Neuronal stem cell (in vitro differentiated cells): ENCODE measurements at regions not wholly inside any gene's neighbourhood (a gene's known extent, or its start where the extent isn't known, plus 50 kb on each side); places are given as distances from the start of the nearest gene placed in this dataset.
A peak's percentile ranks its signal among the peaks of the same experiment; 100 is the strongest.

ENCODE experiments used
- DNase-seq: peaks from one replicate; pipeline ENCODE4 v3.0.0-alpha.2; 2013; ENCODE audit warnings: low spot score
- H2AFZ ChIP-seq: one replicate; pipeline ENCODE4 v1.6.1; 2013; ENCODE audit warnings: mild to moderate bottlenecking, low read length, inconsistent platforms
- H2AK5ac ChIP-seq: 2 replicates; pipeline ENCODE4 v1.6.1; 2013; ENCODE audit warnings: low read depth, mild to moderate bottlenecking, inconsistent platforms, low read length, moderate library complexity, mixed read lengths
- H2BK120ac ChIP-seq: 2 replicates; pipeline ENCODE4 v1.6.1; 2013; ENCODE audit warnings: low read depth, mild to moderate bottlenecking, inconsistent platforms, low read length, moderate library complexity, mixed read lengths
- H2BK12ac ChIP-seq: one replicate; pipeline ENCODE4 v1.6.1; 2013; ENCODE audit warnings: low read length, inconsistent platforms
- H2BK15ac ChIP-seq: 2 replicates; pipeline ENCODE4 v1.6.1; 2013; ENCODE audit warnings: mild to moderate bottlenecking, low read length, inconsistent platforms, mixed read lengths
- H2BK5ac ChIP-seq: one replicate; pipeline ENCODE4 v1.6.1; 2013; ENCODE audit warnings: inconsistent platforms, mild to moderate bottlenecking, low read length, moderate library complexity
- H3K14ac ChIP-seq: one replicate; pipeline ENCODE4 v1.6.1; 2013; ENCODE audit warnings: low read length, inconsistent platforms
- H3K18ac ChIP-seq: 2 replicates; pipeline ENCODE4 v1.6.1; 2013; ENCODE audit warnings: low read length, inconsistent platforms
- H3K23ac ChIP-seq: 2 replicates; pipeline ENCODE4 v1.6.1; 2013; ENCODE audit warnings: low read depth, mild to moderate bottlenecking, mixed read lengths, low read length, inconsistent platforms; ENCODE audit not compliant: poor library complexity
- H3K27ac ChIP-seq: replicated peaks from 3 replicates; pipeline ENCODE4 v1.5.1; 2013; ENCODE audit warnings: low read length, inconsistent platforms
- H3K27me3 ChIP-seq, 3 experiments: 2 replicates each; pipeline ENCODE4 v1.6.1; 2013; ENCODE audit warnings: low read length in 3 of 3, mild to moderate bottlenecking in 2 of 3, inconsistent platforms in 1 of 3, low read depth in 1 of 3, mixed read lengths in 1 of 3, moderate library complexity in 1 of 3; ENCODE audit not compliant: control insufficient read depth in 3 of 3, insufficient read depth in 3 of 3
- H3K36me3 ChIP-seq, 2 donors: replicated peaks in 1 of 2; 2 replicates each; pipeline ENCODE4 v1.6.1; 2013; ENCODE audit warnings: low read length in 2 of 2; ENCODE audit not compliant: control insufficient read depth in 2 of 2, insufficient read depth in 2 of 2
- H3K4ac ChIP-seq: 2 replicates; pipeline ENCODE4 v1.6.1; 2013; ENCODE audit warnings: inconsistent platforms, mild to moderate bottlenecking, low read length, moderate library complexity
- H3K4me1 ChIP-seq, 2 donors: 1 replicate in 1 of 2; 2 replicates in 1 of 2; pipeline ENCODE4 v1.6.1; 2013; ENCODE audit warnings: low read length in 2 of 2, low read depth in 1 of 2; ENCODE audit not compliant: control insufficient read depth in 2 of 2, insufficient read depth in 1 of 2
- H3K4me2 ChIP-seq: one replicate; pipeline ENCODE4 v1.6.1; 2013; ENCODE audit warnings: mild to moderate bottlenecking, low read length, inconsistent platforms; ENCODE audit not compliant: insufficient read depth, poor library complexity, severe bottlenecking
- H3K4me3 ChIP-seq, 2 donors: 2 replicates each; pipeline ENCODE4 v1.5.1; 2013; ENCODE audit warnings: low read length in 2 of 2, mild to moderate bottlenecking in 2 of 2, inconsistent platforms in 1 of 2, moderate library complexity in 1 of 2
- H3K79me1 ChIP-seq: one replicate; pipeline ENCODE4 v1.6.1; 2013; ENCODE audit warnings: low read depth, mild to moderate bottlenecking, inconsistent platforms, low read length, moderate library complexity
- H3K9ac ChIP-seq: one replicate; pipeline ENCODE4 v1.6.1; 2013; ENCODE audit warnings: mild to moderate bottlenecking, low read depth, low read length, inconsistent platforms; ENCODE audit not compliant: poor library complexity
- H3K9me3 ChIP-seq, 2 donors: replicated peaks in 1 of 2; 2 replicates each; pipeline versions ENCODE3 to v1.6.1; 2013; ENCODE audit warnings: low read length in 2 of 2, mild to moderate bottlenecking in 2 of 2, inconsistent platforms in 1 of 2, low read depth in 1 of 2, mixed read lengths in 1 of 2, moderate library complexity in 1 of 2; ENCODE audit not compliant: control insufficient read depth in 2 of 2, insufficient read depth in 1 of 2
- H4K8ac ChIP-seq: one replicate; pipeline ENCODE4 v1.6.1; 2013; ENCODE audit warnings: low read depth, mild to moderate bottlenecking, inconsistent platforms, low read length, moderate library complexity
- H4K91ac ChIP-seq: one replicate; pipeline ENCODE4 v1.6.1; 2013; ENCODE audit warnings: low read length, low read depth, mild to moderate bottlenecking, inconsistent platforms; ENCODE audit not compliant: poor library complexity
- WGBS, 2 donors: extraction: QIAGEN DNeasy Blood & Tissue Kit; methylation state at CpG; one replicate each; pipeline ENCODE4 v1.1.7; 2013; ENCODE audit warnings: missing lambda C conversion rate in 2 of 2, mixed read lengths in 1 of 2; ENCODE audit not compliant: insufficient read length in 2 of 2, insufficient replicate concordance in 1 of 2; ENCODE audit errors: extremely low coverage in 2 of 2; 5-methylcytosine and 5-hydroxymethylcytosine counted together

DNA sequence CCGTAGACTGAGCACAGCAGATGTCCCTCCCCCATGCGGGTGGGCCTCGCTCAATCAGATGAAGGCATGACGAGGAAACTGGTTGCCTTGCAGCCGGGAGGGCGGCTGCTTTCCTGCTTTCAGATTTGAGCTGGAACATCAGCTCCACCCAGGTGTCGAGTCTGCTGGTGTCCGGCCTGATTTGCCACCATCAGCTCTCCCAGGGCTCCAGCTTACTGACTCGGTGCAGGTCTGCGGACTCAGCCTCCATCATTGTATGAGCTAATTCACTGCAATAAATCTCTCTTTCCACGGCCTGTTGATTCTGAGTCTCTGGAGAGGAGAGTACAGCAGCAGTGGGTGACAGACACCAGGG lies 156.2 kb downstream of the KIF26A start:
- Histone ChIP-seq H3K4me2 (no peak overlapping the region), H4K91ac (peak overlapping the region; percentile 26), H3K9ac (no peak overlapping the region), H3K23ac (no peak overlapping the region), H3K4me1 (peaks cover 11 to 19% of the 10 kb centered on the region in 2 donors), H2BK15ac (peak overlapping the region; percentile 98), H3K4ac (no peak overlapping the region), H3K79me1 (no peaks in the 10 kb centered on the region), H3K27me3 (peaks cover 0 to 12% (median 0%) of the 10 kb centered on the region in 3 experiments), H3K4me3 (no peak overlapping the region), H2BK120ac (no peak overlapping the region), H2AK5ac (no peak overlapping the region), H2AFZ (no peak overlapping the region), H2BK5ac (peak overlapping the region; percentile 78), H2BK12ac (no peak overlapping the region), H3K27ac (no peak overlapping the region), H3K14ac (no peak overlapping the region), H3K9me3 (no peaks in the 10 kb centered on the region), H4K8ac (no peak overlapping the region), H3K36me3 (no peaks in the 10 kb centered on the region), H3K18ac (no peak overlapping the region)
- WGBS, 2 donors: no CpG with 5 or more reads among the region's 11 CpGs
- DNase-seq: no peak

DNA sequence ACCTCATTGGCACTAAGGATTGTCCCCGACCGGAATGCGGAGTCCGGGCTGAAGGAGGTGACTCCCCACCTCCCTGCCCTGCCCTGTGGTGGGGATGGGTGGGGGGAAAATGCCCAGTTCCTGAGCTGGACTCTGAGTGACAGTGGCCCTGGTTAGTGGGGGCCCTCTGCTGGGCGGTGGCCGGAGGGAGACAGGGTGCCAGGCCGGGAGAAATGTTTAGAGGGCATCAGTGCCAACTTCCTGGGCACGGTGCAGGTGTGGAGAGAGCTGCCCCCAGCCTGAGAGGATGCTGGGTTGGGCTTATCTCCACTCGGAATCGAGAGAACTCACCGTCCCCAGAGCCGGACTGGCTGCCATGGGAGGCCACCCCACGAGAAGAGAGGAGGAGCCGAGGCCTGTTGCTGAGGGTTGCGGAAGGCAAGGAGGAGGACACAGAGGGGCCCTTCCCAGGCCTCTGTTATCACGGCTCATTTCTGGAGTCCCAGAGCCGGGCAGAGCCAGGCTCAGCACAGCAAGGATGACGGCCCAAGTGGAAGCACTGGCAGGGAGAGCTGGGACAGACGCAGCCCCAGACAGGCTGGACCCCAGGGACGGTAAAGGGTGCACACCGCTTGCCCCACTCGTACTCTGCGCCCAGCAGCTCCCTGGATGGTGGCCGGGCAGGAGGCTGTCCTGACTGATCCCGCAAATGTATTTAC lies 156.7 kb downstream of the KIF26A start:
- Histone ChIP-seq H3K4me1 (peaks cover 11 to 19% of the 10 kb centered on the region in 2 donors), H3K9ac (no peak overlapping the region), H3K27ac (no peak overlapping the region), H3K4me2 (no peak overlapping the region), H4K8ac (peak overlapping the region; percentile 30), H2BK12ac (peak overlapping the region; percentile 2), H3K4ac (no peak overlapping the region), H2BK15ac (peak overlapping the region; percentile 93), H2BK120ac (no peak overlapping the region), H3K14ac (no peak overlapping the region), H2AK5ac (peak overlapping the region; percentile 66), H2AFZ (no peak overlapping the region), H3K79me1 (no peaks in the 10 kb centered on the region), H3K23ac (no peak overlapping the region), H3K4me3 (no peak overlapping the region), H4K91ac (no peak overlapping the region), H3K18ac (peak overlapping the region; percentile 77), H2BK5ac (peak overlapping the region; percentile 78), H3K27me3 (peaks cover 0 to 12% (median 0%) of the 10 kb centered on the region in 3 experiments), H3K9me3 (no peaks in the 10 kb centered on the region), H3K36me3 (no peaks in the 10 kb centered on the region)
- DNase-seq: no peak
- WGBS, 2 donors: no CpG with 5 or more reads among the region's 25 CpGs

DNA sequence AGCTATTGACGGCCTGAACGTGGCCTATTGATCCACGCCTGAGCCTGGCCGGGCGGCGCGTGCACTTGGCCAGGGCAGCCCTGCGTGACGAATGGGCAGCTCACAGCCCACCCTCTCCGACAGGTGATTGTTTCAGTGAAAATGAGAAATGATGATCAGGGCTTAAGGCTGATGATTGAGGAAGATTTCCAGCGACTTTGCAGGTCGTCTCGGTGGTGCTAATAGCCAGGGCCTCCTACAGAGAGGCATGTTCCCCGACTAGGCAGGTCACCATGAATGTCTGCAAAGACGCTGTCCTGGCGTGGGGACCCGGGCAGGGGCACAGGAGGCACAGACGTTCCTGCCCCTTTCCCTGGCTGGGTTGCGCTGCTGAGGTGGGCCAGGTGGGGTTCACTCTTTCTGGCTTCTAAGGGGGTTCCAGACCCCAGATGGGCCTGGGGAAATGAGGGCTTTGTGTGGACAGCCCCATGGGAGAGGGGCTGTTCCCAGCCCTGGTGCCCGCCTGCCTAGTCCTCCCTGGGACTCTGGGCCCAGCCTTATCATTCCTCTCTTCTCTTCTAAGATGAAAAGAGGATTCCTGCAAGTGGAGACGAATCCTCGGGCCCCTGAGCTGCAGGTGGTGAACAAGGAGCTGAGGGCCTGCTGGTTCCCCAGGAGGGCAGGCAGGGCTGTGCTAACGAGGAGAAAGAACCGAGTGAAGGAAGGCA lies 157.4 kb downstream of the KIF26A start:
- Histone ChIP-seq H3K36me3 (no peaks in the 10 kb centered on the region), H3K4me3 (no peak overlapping the region), H3K14ac (no peak overlapping the region), H2AFZ (no peak overlapping the region), H2BK5ac (peak overlapping the region; percentile 78), H3K18ac (peak overlapping the region; percentile 52), H3K4me2 (no peak overlapping the region), H3K4ac (no peak overlapping the region), H4K91ac (no peak overlapping the region), H3K79me1 (no peaks in the 10 kb centered on the region), H3K23ac (no peak overlapping the region), H2BK12ac (no peak overlapping the region), H2AK5ac (peak overlapping the region; percentile 66), H3K9me3 (no peaks in the 10 kb centered on the region), H4K8ac (no peak overlapping the region), H3K9ac (no peak overlapping the region), H2BK120ac (no peak overlapping the region), H3K27me3 (peaks cover 0 to 12% (median 0%) of the 10 kb centered on the region in 3 experiments), H3K4me1 (peaks cover 9 to 16% of the 10 kb centered on the region in 2 donors), H3K27ac (no peak overlapping the region), H2BK15ac (peak overlapping the region; percentile 93)
- DNase-seq: no peak
- no CpG with 5 or more reads among the region's 24 CpGs for WGBS, 2 donors
